ENCODE measurements at regions not wholly inside any gene's neighbourhood (a gene's known extent, or its start where the extent isn't known, plus 50 kb on each side); places are given as distances from the start of the nearest gene placed in this dataset.

GRCh38 chr3:148217317-148217716 is 480.4 kb upstream of the AGTR1 start:
- TF ChIP-seq, protein P1, sequence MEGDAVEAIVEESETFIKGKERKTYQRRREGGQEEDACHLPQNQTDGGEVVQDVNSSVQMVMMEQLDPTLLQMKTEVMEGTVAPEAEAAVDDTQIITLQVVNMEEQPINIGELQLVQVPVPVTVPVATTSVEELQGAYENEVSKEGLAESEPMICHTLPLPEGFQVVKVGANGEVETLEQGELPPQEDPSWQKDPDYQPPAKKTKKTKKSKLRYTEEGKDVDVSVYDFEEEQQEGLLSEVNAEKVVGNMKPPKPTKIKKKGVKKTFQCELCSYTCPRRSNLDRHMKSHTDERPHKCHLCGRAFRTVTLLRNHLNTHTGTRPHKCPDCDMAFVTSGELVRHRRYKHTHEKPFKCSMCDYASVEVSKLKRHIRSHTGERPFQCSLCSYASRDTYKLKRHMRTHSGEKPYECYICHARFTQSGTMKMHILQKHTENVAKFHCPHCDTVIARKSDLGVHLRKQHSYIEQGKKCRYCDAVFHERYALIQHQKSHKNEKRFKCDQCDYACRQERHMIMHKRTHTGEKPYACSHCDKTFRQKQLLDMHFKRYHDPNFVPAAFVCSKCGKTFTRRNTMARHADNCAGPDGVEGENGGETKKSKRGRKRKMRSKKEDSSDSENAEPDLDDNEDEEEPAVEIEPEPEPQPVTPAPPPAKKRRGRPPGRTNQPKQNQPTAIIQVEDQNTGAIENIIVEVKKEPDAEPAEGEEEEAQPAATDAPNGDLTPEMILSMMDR (IDR thresholded peaks at IDR 0.05), result no peak
- TF ChIP-seq POLR2A (IDR thresholded peaks at IDR 0.05; ENCODE audit: low read depth) (no peak), EP300 (IDR thresholded peaks at IDR 0.05) (no peak)
